HG02610 (cell line): ENCODE measurements at regions not wholly inside any gene's neighbourhood (a gene's known extent, or its start where the extent isn't known, plus 50 kb on each side); places are given as distances from the start of the nearest gene placed in this dataset.

Experiments
- ATAC-seq: cut with Tn5 transposase; IDR thresholded peaks from one replicate; pipeline ENCODE4 v1.9.1; 2021; ENCODE audit warnings: mild to moderate bottlenecking, moderate library complexity; ENCODE audit not compliant: unreplicated experiment

DNA sequence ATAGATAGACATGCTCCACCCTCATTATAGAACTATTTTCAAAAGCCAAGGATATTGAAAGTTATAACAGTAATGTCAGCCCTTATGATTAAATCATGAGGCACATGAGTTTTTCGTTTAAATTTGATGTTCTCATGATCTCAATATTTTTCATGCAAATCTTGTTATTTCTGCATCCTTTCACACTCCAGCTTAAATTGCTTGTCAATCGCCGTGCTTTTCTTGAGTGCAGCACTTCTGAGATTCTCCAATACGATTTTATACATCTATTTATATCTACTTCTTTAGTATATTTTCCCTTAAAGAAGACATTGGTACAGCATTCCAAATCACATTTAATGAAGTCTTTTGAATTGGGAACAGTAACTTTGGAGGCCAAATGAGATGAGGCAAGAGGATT, 171.2 kb upstream of the GBE1 start:
- no peak for ATAC-seq

DNA sequence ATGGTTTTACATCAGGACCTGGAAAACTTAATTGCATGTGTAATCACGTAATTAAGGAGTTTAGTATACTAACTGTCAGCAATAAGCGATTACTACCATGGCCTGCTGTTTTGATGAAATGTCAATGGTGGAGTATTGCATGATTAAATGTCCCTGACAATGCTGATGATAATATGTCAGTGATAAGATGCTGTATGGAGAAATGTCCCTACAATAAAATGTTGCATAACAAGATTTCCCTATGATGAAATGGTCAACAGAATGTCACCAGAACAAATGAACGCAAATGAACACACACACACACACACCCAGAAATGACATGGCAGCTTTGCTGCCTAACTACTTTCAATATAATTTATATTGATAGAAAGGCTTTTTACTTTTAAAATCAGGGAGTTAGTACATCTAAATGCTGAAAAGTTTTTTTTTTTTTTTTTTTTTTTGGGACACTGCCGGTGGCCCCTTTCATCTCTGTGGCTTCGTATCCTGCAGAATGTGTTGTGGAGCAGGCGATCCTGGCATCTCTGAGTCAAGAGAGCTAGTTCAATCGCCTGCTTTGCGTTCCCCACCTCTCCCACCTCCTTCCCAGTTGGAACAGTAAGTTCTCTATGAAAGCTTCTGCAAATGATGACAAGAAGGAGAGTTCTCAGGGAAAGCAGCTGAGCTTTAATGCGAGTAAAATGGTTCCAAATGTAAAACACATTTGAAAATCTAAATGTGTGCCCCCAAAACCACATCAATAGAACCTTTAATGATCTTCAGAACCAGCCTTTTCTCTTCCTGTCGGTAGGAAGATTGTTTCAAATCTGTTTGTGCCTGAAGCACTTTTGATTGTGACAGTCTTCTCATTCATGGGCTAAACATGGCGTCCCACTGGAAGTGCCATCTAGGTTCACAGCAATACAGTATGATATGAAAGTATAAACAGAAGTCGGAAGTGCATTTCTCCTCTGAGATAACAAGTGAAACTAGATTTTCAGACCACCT, 170.1 kb upstream of the GBE1 start:
- no peak for ATAC-seq

DNA sequence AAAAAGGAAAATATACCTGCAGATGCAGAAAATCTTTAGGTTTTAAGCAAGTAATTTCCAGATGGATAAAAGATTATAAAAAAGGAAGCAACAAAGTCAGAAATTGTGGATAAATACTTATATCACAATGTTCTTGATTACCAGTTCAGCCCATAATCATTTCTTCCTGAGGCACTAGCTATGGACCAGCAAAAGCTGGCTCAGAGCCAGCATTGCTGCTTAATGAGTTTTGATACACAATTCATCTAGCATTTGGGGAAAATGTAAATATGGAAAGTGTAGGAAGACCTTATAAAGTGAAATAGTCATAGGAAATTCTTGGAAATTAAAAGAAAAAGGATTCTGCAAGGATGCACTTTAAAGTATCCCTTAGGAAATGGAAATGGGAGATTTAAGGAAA, 168.3 kb upstream of the GBE1 start:
- no peak for ATAC-seq

DNA sequence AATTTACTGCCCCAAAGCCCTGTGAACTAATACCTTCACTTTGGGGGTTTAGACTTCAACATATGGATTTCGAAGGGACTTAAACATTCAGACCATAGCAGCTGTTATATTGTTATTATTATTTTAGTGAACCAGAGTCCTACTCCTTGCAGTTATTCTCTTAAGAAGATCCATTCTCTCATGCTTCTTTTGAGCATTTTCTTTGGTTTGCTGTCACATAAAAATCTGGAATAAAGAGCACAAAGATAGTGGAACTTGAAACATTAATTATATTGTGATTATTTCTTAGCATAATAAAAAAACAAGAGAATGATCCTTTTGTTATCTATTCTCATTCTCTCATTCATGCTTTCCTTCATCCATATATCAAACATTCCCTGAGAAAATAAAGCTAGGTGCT, 166.4 kb upstream of the GBE1 start:
- ATAC-seq: no peak

DNA sequence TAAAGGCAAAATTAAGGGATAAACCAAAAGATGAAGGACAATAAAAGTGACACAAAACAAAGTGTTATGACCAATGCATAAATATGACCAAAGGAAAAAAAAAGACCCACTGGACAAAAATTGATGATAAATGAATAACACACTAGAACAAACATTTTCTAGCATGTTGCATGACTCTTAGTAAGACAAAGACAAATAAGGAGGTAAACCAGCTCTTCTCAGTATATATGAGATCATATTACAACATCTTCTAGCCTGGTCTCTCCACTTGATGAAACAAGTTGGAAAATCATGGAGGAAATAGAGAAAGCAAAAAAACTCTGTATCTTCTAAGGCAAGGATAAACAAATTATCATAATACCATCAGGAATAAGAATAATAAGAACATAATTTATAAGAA, 163.9 kb upstream of the GBE1 start:
- ATAC-seq: no peak

DNA sequence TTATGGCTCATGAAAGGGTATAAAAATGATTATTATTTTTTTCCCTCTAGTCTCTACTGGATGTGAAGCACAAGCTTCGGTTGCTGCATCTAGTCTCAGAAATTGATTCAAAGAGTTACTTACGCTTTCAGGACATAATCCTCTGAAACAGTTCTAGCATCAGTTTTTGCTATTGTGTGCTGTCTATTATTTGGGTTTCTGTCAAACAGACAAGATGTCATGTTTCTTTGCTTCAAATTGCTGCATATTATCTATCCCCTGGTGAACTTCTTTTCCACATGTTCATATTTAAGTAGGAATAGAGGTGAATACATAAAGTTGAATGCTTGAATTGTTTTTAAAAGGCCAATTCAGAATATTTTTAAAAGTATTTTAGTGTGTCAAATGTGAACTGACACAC, 161.6 kb upstream of the GBE1 start:
- ATAC-seq: no peak

DNA sequence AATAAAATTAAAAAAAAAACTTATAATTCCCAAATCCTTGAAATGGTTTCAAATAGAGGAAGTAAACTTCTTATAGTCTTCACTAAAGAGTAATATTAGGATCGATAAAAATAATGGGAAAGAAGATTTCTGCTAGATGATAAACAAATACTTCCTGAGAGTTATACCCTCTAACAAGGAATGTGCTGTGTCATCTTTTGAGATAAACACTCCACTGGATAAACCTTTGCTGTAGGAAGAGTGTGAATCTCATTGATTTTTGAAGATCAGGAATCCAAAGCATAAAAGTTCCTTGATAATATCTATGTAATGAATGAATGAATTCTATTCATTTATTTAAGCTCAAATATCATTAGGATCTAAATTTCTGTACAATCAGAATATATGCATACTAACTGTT, 161.0 kb upstream of the GBE1 start:
- no peak for ATAC-seq

DNA sequence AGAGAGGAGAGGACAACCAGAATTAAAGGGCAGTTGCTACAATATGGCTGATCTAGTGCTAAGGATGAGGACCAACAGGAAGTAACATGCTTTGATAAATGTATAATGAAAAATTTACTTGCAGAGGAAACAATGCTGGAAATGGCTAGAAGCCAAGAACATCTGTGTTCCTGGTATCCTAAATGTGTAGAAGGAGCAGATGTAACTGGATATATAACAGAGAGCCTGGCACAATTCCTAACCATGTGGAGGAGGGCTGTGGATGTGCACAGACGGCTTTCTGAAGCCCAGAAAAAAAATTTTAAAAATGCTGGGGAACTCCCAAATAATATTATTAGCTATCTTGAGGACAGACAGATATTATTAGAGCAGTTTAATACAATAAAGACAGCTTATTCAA, 159.4 kb upstream of the GBE1 start:
- no peak for ATAC-seq

DNA sequence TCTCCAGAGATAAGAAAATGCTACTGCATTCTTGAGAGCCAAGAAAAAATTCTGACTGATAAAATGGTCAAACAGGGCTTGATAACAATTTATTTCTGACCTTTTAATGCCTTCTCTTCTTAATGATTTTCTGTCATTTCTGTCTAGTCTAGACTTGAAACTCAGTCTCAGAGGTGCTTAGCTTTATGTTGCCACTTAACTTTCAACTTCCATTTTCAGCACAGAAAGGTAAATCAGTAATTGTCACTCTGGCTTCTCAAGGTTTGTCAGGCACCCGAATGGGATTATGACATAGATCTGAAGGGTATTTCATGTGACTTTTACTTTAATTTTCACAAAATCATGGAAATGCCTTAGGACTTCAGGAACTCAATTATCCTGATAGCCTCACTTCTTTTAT, 155.4 kb upstream of the GBE1 start:
- ATAC-seq: no peak

DNA sequence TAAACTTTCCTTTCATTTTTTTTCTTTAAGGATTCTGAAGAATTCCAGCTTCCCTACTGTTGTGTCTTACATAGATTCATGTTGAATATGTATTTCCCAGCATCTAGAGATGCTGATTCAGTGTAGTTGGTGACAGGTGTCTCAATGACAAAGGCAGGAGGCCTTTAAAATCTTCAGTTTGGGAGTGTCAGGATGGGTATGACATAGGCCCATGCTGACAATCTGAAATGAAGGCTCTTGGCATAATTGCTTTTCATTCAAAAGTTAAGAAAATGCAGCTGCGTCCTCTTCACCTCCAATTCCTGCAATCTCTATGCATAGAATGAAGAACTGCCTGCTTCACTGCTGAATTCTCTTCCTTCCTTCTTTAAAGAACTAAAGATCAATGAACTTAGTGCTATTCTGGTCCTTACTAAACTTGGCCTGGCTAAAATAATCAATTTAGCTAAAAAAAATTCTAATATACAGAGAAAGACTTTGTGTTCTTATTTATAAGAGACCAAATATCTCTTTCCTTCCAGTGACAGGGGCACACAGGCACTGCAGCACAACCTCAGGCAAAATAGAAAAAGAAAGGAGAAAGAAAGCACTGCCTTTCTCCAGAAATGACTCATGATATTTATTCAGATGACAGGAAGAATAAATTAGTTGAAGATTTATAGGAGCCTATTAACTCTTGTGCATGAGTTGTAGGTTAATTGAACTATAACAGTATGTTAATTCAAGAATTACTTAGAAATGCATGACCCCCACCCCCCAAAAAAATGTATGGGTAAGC, 152.6 kb upstream of the GBE1 start:
- ATAC-seq: no peak

DNA sequence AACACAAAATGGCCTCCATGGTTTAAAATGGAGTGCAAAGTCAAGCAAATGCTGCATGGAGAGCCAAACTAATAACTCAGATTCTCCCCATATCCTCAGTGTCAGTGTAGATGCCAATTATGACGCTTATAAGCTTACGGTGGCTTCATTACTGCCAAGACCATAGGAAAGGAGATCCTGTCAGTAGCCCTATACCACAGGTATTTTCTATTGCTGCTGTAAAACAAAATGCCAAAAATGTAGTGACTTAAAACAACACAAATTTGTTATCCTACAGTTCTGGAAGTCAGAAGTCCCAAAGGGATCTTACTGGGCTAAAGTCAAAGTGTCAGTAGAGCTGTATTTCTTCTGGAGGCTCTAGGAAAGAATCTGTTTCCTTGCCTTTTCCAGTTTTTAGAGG, 149.8 kb upstream of the GBE1 start:
- ATAC-seq: no peak

DNA sequence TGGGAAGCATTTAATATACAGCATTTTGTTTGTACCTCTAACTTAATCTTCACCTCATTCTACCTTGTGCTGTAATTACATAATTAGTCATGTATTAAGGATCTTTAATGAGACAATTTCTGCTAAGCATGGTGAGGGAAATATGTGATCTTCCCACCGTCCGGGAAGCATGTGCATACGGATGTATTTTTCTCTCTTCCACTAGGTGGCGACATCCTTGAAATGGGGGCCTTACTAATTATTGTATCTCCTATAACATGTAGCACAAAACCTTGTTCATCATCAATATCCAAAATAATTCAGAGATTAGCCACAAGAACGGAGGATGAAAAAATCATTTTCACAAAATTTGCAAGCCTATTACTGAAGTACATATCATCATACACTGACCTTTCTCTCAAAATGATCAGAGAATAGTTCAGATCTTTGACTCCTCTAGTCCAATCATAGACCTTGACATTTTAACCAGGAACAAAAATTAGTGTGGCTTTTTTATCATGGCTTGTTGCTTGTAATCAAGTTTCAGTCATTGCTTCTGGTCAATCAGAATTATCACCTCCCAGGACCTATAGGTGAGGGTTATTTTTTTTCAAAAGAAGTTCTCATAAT, 148.9 kb upstream of the GBE1 start:
- peak; percentile 64 for ATAC-seq

DNA sequence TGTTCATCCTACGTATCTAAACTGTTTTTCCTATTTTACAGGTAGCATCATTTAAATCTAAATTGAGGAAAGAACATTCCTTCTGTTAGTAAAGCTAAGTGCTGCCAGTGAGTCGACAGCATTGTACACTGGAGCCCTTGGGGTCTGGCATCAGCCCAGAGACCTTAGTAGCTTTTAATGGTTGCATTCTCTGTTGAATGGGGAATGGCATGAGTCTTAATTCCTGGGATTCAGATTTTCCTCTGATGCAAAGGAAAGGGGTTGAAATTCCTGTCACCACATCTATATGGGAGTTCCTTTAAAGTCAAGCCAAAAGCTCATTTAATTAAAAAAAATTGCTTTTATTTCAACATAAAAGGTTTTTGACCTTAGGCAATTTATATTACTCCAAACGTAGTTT, 148.4 kb upstream of the GBE1 start:
- ATAC-seq: no peak

DNA sequence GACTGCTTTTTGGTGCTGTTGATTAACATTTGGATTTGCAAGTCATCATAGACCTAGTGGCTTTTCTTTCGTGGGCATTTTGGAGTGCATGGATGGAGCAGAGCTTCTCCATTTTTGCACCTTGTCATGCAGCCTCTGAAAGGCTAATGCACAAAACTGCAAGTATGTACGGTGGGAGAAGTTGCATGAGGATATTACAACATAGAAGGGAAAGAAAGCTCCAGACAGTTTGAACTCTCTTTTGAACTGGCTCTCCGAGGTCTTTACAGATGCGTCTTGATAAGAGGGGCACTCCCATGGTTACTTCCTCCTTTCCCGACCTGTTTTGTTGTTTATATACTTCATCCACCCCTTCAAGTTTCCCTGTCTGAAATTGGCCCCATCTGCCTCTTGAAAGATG, 147.1 kb upstream of the GBE1 start:
- ATAC-seq: no peak

DNA sequence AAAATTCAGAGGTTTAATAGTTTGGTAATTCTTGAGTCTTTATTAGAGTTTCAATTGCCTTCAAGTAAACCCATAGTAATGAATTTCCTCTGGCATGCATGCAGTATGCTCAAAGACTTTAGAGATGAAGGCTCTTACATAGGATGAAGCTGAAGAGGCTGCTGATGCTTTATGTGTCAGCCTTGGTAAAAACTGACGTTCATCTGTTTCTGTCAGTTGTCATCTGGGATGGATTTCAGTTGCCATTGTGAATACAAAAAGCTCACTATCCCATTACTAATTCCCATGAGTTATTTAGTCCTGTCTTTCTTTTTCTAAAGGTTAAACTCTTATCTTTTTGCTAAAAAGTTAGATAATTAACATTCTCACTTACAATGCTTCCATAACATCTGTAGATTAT, 136.9 kb upstream of the GBE1 start:
- ATAC-seq: no peak

DNA sequence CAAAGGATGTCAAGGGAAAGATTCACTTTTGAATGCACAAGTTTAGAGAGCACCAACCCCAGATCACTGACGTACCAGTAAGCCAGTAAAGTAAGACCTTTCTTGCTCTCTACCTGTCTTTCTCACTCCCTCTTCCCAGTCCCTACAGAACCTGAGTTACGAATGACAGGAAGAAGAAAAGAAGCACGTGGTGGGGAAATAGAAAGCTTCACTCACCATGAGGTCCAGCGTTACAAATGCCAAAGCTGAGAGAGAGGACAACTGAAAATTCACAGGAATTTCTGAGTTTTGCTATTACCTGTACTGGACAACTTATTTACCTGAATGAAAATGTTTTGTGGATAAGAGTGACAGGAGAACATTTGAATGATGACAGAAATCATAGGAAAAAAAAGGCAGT, 133.2 kb upstream of the GBE1 start:
- ATAC-seq: no peak

DNA sequence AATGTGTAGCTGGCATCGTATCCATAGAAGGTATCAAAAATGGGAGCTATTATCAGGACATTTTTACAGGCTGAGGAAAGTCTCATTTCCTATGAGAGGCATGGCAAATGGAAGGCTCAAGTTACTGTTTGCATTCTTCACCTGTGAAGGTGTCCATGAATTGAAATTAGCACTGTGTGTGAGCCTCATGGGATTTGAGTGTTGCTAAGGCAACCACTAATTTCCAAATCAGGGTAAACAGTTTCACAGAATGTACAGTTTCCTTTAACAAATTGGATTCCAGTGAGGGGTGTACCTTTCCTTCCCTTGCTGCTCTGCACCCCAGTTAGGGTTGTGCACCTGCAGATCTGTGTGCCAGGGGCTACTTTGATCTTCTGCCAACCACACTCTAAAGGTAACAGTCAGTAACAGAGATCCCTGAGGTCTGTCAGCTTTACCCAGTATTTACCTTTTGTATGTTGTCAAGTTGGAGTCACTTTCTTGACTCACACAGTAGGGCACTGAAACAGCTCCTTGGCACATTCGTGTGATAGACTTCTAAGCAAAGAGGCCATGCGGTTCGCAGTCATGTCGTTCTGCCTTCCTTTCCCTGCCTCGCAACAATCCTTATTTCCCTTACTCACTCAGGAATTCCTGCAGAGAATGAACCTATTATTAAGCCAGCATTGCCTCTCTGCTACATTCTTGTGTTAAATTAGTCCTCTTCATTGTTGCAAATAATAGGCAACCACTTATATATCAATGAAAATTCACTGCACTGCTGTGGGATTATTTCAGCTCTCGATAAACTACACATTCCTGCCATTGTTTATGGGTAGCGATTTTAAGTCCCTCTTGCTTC, 129.8 kb upstream of the GBE1 start:
- ATAC-seq: no peak

DNA sequence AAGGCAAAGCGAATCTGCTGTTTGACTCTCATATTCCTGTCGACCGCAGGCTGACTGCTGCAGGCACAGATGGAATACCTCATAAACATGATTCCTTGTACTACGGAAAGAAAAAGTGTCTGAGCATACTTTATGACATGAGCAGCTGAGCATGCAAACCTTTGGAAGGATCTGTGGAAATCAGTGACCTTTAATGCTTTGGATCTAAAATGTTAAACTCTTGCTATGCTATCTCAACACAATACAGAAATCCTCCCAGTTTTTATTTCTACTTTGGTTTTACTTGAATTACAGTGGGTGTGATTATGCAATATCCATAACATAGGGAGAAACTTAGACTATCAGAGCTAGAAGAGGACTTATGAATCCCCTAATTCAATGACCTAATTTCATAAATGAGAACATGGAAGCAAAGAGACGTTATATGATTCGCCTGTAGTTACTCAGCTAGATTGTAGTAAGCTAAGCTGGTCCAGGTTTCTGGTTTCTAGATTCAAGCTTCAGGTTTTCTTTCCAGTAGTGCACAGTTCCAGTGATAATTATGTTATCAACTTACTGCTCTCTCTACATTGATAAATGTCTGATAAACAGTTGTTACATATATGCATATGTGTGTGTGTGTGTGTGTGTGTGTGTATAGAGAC, 127.6 kb upstream of the GBE1 start:
- no peak for ATAC-seq

DNA sequence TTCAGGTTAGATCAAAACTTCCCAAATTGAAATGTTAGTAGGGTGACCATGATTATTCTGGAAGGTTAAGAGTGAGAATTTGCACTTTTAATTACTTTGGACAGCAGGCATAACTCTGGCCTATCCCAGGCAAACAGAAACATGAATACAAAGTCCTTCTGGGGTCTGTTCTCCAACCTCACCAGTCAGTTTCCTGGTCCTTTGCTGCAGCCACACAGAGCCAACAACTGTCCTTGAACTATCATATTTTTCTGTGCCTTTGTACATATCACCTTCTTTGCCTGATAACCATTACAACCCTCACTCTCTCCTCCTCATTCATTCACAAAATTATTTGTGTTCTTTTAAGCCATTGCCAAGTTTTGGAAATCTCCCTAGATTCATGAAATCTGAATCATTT, 126.0 kb upstream of the GBE1 start:
- ATAC-seq: no peak

DNA sequence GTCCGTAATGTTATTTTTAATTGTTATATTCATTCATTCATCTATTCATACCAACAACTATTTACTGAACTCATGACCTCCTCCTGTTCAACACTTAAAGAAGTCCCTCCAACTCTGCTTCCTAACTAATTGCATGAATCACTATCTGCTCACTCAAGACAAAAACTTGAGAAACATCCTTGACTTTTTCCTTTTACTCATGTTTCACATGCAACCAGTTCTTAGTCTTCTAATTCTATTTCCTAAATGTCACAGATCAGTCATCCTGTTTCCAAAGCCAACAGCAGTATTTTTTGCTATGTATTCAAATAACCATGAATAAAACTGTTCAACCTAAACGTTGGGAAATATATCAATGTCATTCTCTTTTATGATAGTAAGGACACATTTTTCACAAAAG, 124.6 kb upstream of the GBE1 start:
- ATAC-seq: no peak
